Liver (tissue), 8 donors: ENCODE measurements at regions not wholly inside any gene's neighbourhood (a gene's known extent, or its start where the extent isn't known, plus 50 kb on each side); places are given as distances from the start of the nearest gene placed in this dataset.

ENCODE experiments used
- DNase-seq: peaks from one replicate; pipeline ENCODE4 v3.0.0-alpha.2; 2017; ENCODE audit warnings: low spot score
- H3K27ac ChIP-seq, 2 donors: one replicate each; pipeline ENCODE4 v1.7.0; 2013; ENCODE audit warnings: inconsistent platforms in 2 of 2, low read length in 2 of 2, control low read depth in 1 of 2, low read depth in 1 of 2, mild to moderate bottlenecking in 1 of 2
- H3K27me3 ChIP-seq, 4 donors: one replicate each; pipeline versions ENCODE4 v1.6.1 to v1.7.0; 2013; ENCODE audit warnings: low read length in 3 of 4, inconsistent platforms in 1 of 4, mild to moderate bottlenecking in 1 of 4, moderate library complexity in 1 of 4; ENCODE audit not compliant: control insufficient read depth in 4 of 4, insufficient read depth in 4 of 4
- H3K36me3 ChIP-seq, 4 donors: one replicate each; pipeline versions ENCODE4 v1.6.1 to v1.7.0; 2013; ENCODE audit warnings: low read length in 3 of 4, mild to moderate bottlenecking in 3 of 4, low read depth in 1 of 4, moderate library complexity in 1 of 4; ENCODE audit not compliant: control insufficient read depth in 4 of 4, insufficient read depth in 3 of 4
- H3K4me1 ChIP-seq, 4 donors: one replicate each; pipeline versions ENCODE4 v1.6.1 to v1.7.0; 2013; ENCODE audit warnings: low read length in 3 of 4, mild to moderate bottlenecking in 3 of 4, moderate library complexity in 1 of 4; ENCODE audit not compliant: control insufficient read depth in 4 of 4, insufficient read depth in 4 of 4
- H3K4me3 ChIP-seq, 3 donors: one replicate each; pipeline versions ENCODE4 v1.6.1 to v1.7.0; 2013; ENCODE audit warnings: low read length in 3 of 3, control low read depth in 1 of 3, low read depth in 1 of 3, mild to moderate bottlenecking in 1 of 3
- H3K9ac ChIP-seq, 2 donors: one replicate each; pipeline ENCODE4 v1.7.0; 2013; ENCODE audit warnings: low read length in 2 of 2, mild to moderate bottlenecking in 2 of 2, moderate library complexity in 2 of 2, control low read depth in 1 of 2, low read depth in 1 of 2
- H3K9me3 ChIP-seq, 4 donors: one replicate each; pipeline versions ENCODE4 v1.6.1 to v1.7.0; 2013; ENCODE audit warnings: low read length in 3 of 4; ENCODE audit not compliant: control insufficient read depth in 4 of 4
- ATF3 ChIP-seq: IDR thresholded peaks from 2 replicates; pipeline ENCODE4 v1.6.1; 2016; ENCODE audit warnings: antibody characterized with exemption
- CTCF ChIP-seq: fragments of 150-350 bp; IDR thresholded peaks from 2 replicates; pipeline ENCODE4 v1.5.1; 2017; ENCODE audit warnings: improper control_type of control experiment, low read depth, low read length; ENCODE audit not compliant: missing input control
- EGR1 ChIP-seq, 2 donors: IDR thresholded peaks; 2 replicates each; pipeline ENCODE4 v1.6.1; 2016 to 2018; ENCODE audit warnings: antibody characterized with exemption in 2 of 2, low read depth in 2 of 2
- FOXA1 ChIP-seq: IDR thresholded peaks from 2 replicates; pipeline ENCODE4 v1.6.1; 2016; ENCODE audit warnings: antibody characterized with exemption
- FOXA2 ChIP-seq: IDR thresholded peaks from 2 replicates; pipeline ENCODE4 v1.6.1; 2016; ENCODE audit warnings: antibody characterized with exemption
- GABPA ChIP-seq, 2 donors: IDR thresholded peaks in 1 of 2; conservative IDR thresholded peaks in 1 of 2; 2 replicates each; pipeline ENCODE4 v1.6.1; 2016; ENCODE audit warnings: antibody characterized with exemption in 2 of 2, mild to moderate bottlenecking in 1 of 2, moderate library complexity in 1 of 2
- HNF4A ChIP-seq, 2 donors: conservative IDR thresholded peaks; 2 replicates each; pipeline ENCODE4 v1.6.1; 2016; ENCODE audit warnings: antibody characterized with exemption in 2 of 2, mild to moderate bottlenecking in 2 of 2
- HNF4G ChIP-seq: IDR thresholded peaks from 2 replicates; pipeline ENCODE4 v1.6.1; 2016; ENCODE audit warnings: antibody characterized with exemption
- JUND ChIP-seq, 2 donors: IDR thresholded peaks; 2 replicates each; pipeline ENCODE4 v1.6.1; 2016; ENCODE audit warnings: antibody characterized with exemption in 2 of 2
- MAX ChIP-seq: IDR thresholded peaks from 2 replicates; pipeline ENCODE4 v1.6.1; 2016; ENCODE audit warnings: antibody characterized with exemption
- NR2F2 ChIP-seq: IDR thresholded peaks from 2 replicates; pipeline ENCODE4 v1.6.1; 2016; ENCODE audit warnings: antibody characterized with exemption
- RAD21 ChIP-seq, 2 donors: IDR thresholded peaks; 2 replicates each; pipeline ENCODE4 v1.6.1; 2016; ENCODE audit warnings: antibody characterized with exemption in 2 of 2, mild to moderate bottlenecking in 2 of 2
- REST ChIP-seq: IDR thresholded peaks from 2 replicates; pipeline ENCODE4 v1.6.1; 2016; ENCODE audit warnings: antibody characterized with exemption, mild to moderate bottlenecking
- RXRA ChIP-seq, 2 donors: IDR thresholded peaks; 2 replicates each; pipeline ENCODE4 v1.6.1; 2017 to 2018; ENCODE audit warnings: antibody characterized with exemption in 2 of 2, mild to moderate bottlenecking in 1 of 2
- SP1 ChIP-seq: IDR thresholded peaks from 2 replicates; pipeline ENCODE4 v1.6.1; 2018; ENCODE audit warnings: antibody characterized with exemption, mild to moderate bottlenecking
- TAF1 ChIP-seq: conservative IDR thresholded peaks from 2 replicates; pipeline ENCODE4 v1.6.1; 2016; ENCODE audit warnings: antibody characterized with exemption, mild to moderate bottlenecking
- YY1 ChIP-seq: IDR thresholded peaks from 2 replicates; pipeline ENCODE4 v1.6.1; 2016; ENCODE audit warnings: antibody characterized with exemption, mild to moderate bottlenecking
- ZBTB33 ChIP-seq: IDR thresholded peaks from 2 replicates; pipeline ENCODE4 v1.6.1; 2016; ENCODE audit warnings: antibody characterized with exemption
- WGBS: extraction: QIAGEN DNeasy Blood & Tissue Kit; methylation state at CpG from one replicate; pipeline ENCODE4 v1.1.7; 2013; 5-methylcytosine and 5-hydroxymethylcytosine counted together
- donor health status: healthy.
- donor health status: healthy.
- donor health status: healthy.
- donor health status: healthy.
- donor health status: healthy.

GRCh38 chr12:94047781-94048567 is 100.4 kb upstream of the PLXNC1 start (continued):
- TF ChIP-seq CTCF = no peak

- no peaks in the 10 kb centered on the region for H3K9me3 ChIP-seq
- H3K27ac ChIP-seq = no peak overlapping the region
- H3K9ac ChIP-seq = no peak overlapping the region
- no peaks in the 10 kb centered on the region for H3K4me1 ChIP-seq
- TF ChIP-seq ZBTB33 (no peak), CTCF (no peak), RAD21 (IDR thresholded peaks at IDR 0.05) (no peak), HNF4A (conservative IDR thresholded peaks at IDR 0.05) (no peak), TAF1 (no peak), FOXA1 (no peak), GABPA (IDR thresholded peaks at IDR 0.05 in 1 of 2, conservative IDR thresholded peaks at IDR 0.05 in 1 of 2) (no peak), ATF3 (no peak), FOXA2 (no peak), SP1 (no peak), EGR1 (IDR thresholded peaks at IDR 0.05; ENCODE audit: low read depth in 2 of 2) (no peak), YY1 (no peak), MAX (no peak), RXRA (IDR thresholded peaks at IDR 0.05) (no peak)
- WGBS = 82% methylated on average over 3 of the region's 3 CpGs
- H3K4me3 ChIP-seq = no peak overlapping the region
- H3K36me3 ChIP-seq = no peaks in the 10 kb centered on the region
- DNase-seq = no peak
- H3K27me3 ChIP-seq = peaks cover 0 to 4% (median 0%) of the 10 kb centered on the region in 4 donors
Measured at GRCh38 chr12:94048757-94049156, 99.6 kb upstream of the PLXNC1 start.

- Histone ChIP-seq H3K4me1 (no peaks in the 10 kb centered on the region), H3K27ac (no peak overlapping the region), H3K4me3 (no peak overlapping the region), H3K27me3 (peaks cover 0 to 4% (median 0%) of the 10 kb centered on the region in 4 donors), H3K9ac (no peak overlapping the region), H3K36me3 (no peaks in the 10 kb centered on the region), H3K9me3 (no peaks in the 10 kb centered on the region)
- no peak for DNase-seq
- WGBS = 91% methylated on average over 2 of the region's 2 CpGs
- TF ChIP-seq JUND (IDR thresholded peaks at IDR 0.05) (no peak), EGR1 (IDR thresholded peaks at IDR 0.05; ENCODE audit: low read depth in 2 of 2) (no peak), FOXA2 (no peak), ZBTB33 (no peak), RAD21 (IDR thresholded peaks at IDR 0.05) (no peak), REST (no peak), RXRA (IDR thresholded peaks at IDR 0.05) (no peak), HNF4G (no peak), NR2F2 (no peak), HNF4A (conservative IDR thresholded peaks at IDR 0.05) (no peak)
Measured at GRCh38 chr12:94049718-94050117, 98.7 kb upstream of the PLXNC1 start.
